ENCODE measurements at regions not wholly inside any gene's neighbourhood (a gene's known extent, or its start where the extent isn't known, plus 50 kb on each side); places are given as distances from the start of the nearest gene placed in this dataset.
"Not testable (repeated sequence)": the region's sequence is repeated elsewhere in the genome, so short reads cannot be mapped to it uniquely, and the experiment has no call there.

GRCh38 chr12:83659321-83659720 lies 972.6 kb downstream of the TMTC2 start:
- DNase-seq = no peak

- no peak for DNase-seq
These were observed 969.3 kb downstream of the TMTC2 start for GRCh38 chr12:83656004-83656403.

GRCh38 chr12:83642205-83642604 lies 955.5 kb downstream of the TMTC2 start:
- DNase-seq = no peak

GRCh38 chr12:83641789-83642188 lies 955.1 kb downstream of the TMTC2 start:
- DNase-seq = no peak

- DNase-seq = no peak
These were observed 948.1 kb downstream of the TMTC2 start for GRCh38 chr12:83634726-83635267.

GRCh38 chr12:83630526-83630925 lies 943.8 kb downstream of the TMTC2 start:
- DNase-seq = no peak

- no peak for DNase-seq
These were observed 943.2 kb downstream of the TMTC2 start for GRCh38 chr12:83629931-83630330.

GRCh38 chr12:83622205-83622604 lies 935.5 kb downstream of the TMTC2 start:
- no peak for DNase-seq

GRCh38 chr12:83619973-83620372 lies 933.3 kb downstream of the TMTC2 start:
- no peak for DNase-seq

- no peak for DNase-seq
These were observed 928.4 kb downstream of the TMTC2 start for GRCh38 chr12:83615152-83615551.

GRCh38 chr12:83613586-83614110 lies 926.9 kb downstream of the TMTC2 start:
- no peak for DNase-seq

GRCh38 chr12:83603106-83603505 lies 916.4 kb downstream of the TMTC2 start:
- DNase-seq = no peak

- no peak for DNase-seq
These were observed 888.6 kb downstream of the TMTC2 start for GRCh38 chr12:83575326-83575725.

GRCh38 chr12:83574142-83574541 lies 887.4 kb downstream of the TMTC2 start:
- no peak for DNase-seq

GRCh38 chr12:83573671-83574070 lies 887.0 kb downstream of the TMTC2 start:
- no peak for DNase-seq

- DNase-seq = no peak
These were observed 872.9 kb downstream of the TMTC2 start for GRCh38 chr12:83559650-83560049.

GRCh38 chr12:83556040-83556439 lies 869.3 kb downstream of the TMTC2 start:
- DNase-seq = not testable (repeated sequence)

- DNase-seq = no peak
These were observed 854.7 kb downstream of the TMTC2 start for GRCh38 chr12:83541446-83541845.

GRCh38 chr12:83538361-83538965 lies 851.8 kb downstream of the TMTC2 start:
- DNase-seq = no peak

- DNase-seq = no peak
These were observed 850.8 kb downstream of the TMTC2 start for GRCh38 chr12:83537428-83538053.

GRCh38 chr12:83536496-83536895 lies 849.8 kb downstream of the TMTC2 start:
- DNase-seq = no peak

- DNase-seq = no peak
These were observed 841.9 kb downstream of the TMTC2 start for GRCh38 chr12:83528571-83528970.

GRCh38 chr12:83527810-83528209 lies 841.1 kb downstream of the TMTC2 start:
- DNase-seq = no peak

GRCh38 chr12:83515306-83516026 lies 828.8 kb downstream of the TMTC2 start:
- no peak for DNase-seq

Measured in NCI-H510A (cell line).